Stimulated activated naive CD8-positive, alpha-beta T cell treated with anti-CD3 and anti-CD28 coated beads, Interleukin-15, Interleukin-2, amounts not matched to agents 100 ng/mL and 50 ng/mL, for 24 hours (primary cell): ENCODE measurements at regions not wholly inside any gene's neighbourhood (a gene's known extent, or its start where the extent isn't known, plus 50 kb on each side); places are given as distances from the start of the nearest gene placed in this dataset.

Source experiments
- H3K27ac Mint-ChIP-seq: one replicate; pipeline ENCODE4 v1.8.0; 2021; ENCODE audit warnings: mild to moderate bottlenecking, mixed read lengths
- H3K27me3 Mint-ChIP-seq: one replicate; pipeline ENCODE4 v1.8.0; 2021; ENCODE audit warnings: mixed read lengths
- H3K36me3 Mint-ChIP-seq: one replicate; pipeline ENCODE4 v1.8.0; 2021; ENCODE audit warnings: low read depth, mixed read lengths
- H3K4me1 Mint-ChIP-seq: one replicate; pipeline ENCODE4 v1.8.0; 2021; ENCODE audit warnings: low read depth, mixed read lengths
- H3K4me3 Mint-ChIP-seq: one replicate; pipeline ENCODE4 v1.8.0; 2021; ENCODE audit warnings: mild to moderate bottlenecking, mixed read lengths
- H3K9me3 Mint-ChIP-seq: one replicate; pipeline ENCODE4 v1.8.0; 2021; ENCODE audit warnings: mixed read lengths

- H3K9me3 Mint-ChIP-seq: no peaks in the 10 kb centered on the region
- H3K4me3 Mint-ChIP-seq: no peak overlapping the region
- H3K27me3 Mint-ChIP-seq: peaks cover 43% of the 10 kb centered on the region
These were observed 130.2 kb upstream of the DLX2 start for GRCh38 chr2:172232708-172233396.

GRCh38 chr2:172233987-172234715 is 131.5 kb upstream of the DLX2 start:
- Mint-ChIP-seq H3K9me3 (no peaks in the 10 kb centered on the region), H3K27ac (no peak overlapping the region), H3K4me1 (peaks cover 15% of the 10 kb centered on the region), H3K4me3 (peak overlapping the region; percentile 80), H3K36me3 (no peaks in the 10 kb centered on the region), H3K27me3 (peaks cover 46% of the 10 kb centered on the region)

More at GRCh38 chr2:172232708-172233396, 130.2 kb upstream of the DLX2 start:
- no peaks in the 10 kb centered on the region for H3K36me3 Mint-ChIP-seq
- H3K4me1 Mint-ChIP-seq: peaks cover 15% of the 10 kb centered on the region
- H3K27ac Mint-ChIP-seq: no peak overlapping the region

GRCh38 chr2:172234716-172235691 is 132.3 kb upstream of the DLX2 start:
- peak overlapping the region; percentile 80 for H3K4me3 Mint-ChIP-seq
- H3K36me3 Mint-ChIP-seq: no peaks in the 10 kb centered on the region
- peaks cover 15% of the 10 kb centered on the region for H3K4me1 Mint-ChIP-seq
- peaks cover 46% of the 10 kb centered on the region for H3K27me3 Mint-ChIP-seq
- no peak overlapping the region for H3K27ac Mint-ChIP-seq
- no peaks in the 10 kb centered on the region for H3K9me3 Mint-ChIP-seq

- Mint-ChIP-seq H3K36me3 (no peaks in the 10 kb centered on the region), H3K9me3 (no peaks in the 10 kb centered on the region), H3K4me3 (no peak overlapping the region), H3K27ac (no peak overlapping the region), H3K4me1 (peaks cover 6% of the 10 kb centered on the region), H3K27me3 (peaks cover 25% of the 10 kb centered on the region)
These were observed 137.4 kb upstream of the DLX2 start for GRCh38 chr2:172239944-172240590.

- Mint-ChIP-seq H3K27ac (no peak overlapping the region), H3K9me3 (no peaks in the 10 kb centered on the region), H3K4me1 (no peaks in the 10 kb centered on the region), H3K4me3 (no peak overlapping the region), H3K27me3 (peaks cover 14% of the 10 kb centered on the region), H3K36me3 (no peaks in the 10 kb centered on the region)
These were observed 138.5 kb upstream of the DLX2 start for GRCh38 chr2:172241222-172241621.

- Mint-ChIP-seq H3K4me3 (no peak overlapping the region), H3K4me1 (peaks cover 9% of the 10 kb centered on the region), H3K27me3 (peaks cover 6% of the 10 kb centered on the region), H3K27ac (no peak overlapping the region), H3K9me3 (peaks cover 4% of the 10 kb centered on the region), H3K36me3 (no peaks in the 10 kb centered on the region)
These were observed 139.8 kb upstream of the DLX2 start for GRCh38 chr2:172242471-172242870.

- Mint-ChIP-seq H3K4me1 (peaks cover 9% of the 10 kb centered on the region), H3K36me3 (no peaks in the 10 kb centered on the region), H3K27ac (no peak overlapping the region), H3K27me3 (peaks cover 1% of the 10 kb centered on the region), H3K4me3 (no peak overlapping the region), H3K9me3 (peaks cover 4% of the 10 kb centered on the region)
These were observed 140.3 kb upstream of the DLX2 start for GRCh38 chr2:172242961-172243360.

- H3K4me3 Mint-ChIP-seq: no peak overlapping the region
- H3K27me3 Mint-ChIP-seq: no peaks in the 10 kb centered on the region
- peaks cover 4% of the 10 kb centered on the region for H3K9me3 Mint-ChIP-seq
These were observed 141.9 kb upstream of the DLX2 start for GRCh38 chr2:172244419-172245130.

GRCh38 chr2:172246649-172247048 is 143.9 kb upstream of the DLX2 start:
- Mint-ChIP-seq H3K27ac (no peak overlapping the region), H3K27me3 (no peaks in the 10 kb centered on the region), H3K4me3 (no peak overlapping the region), H3K36me3 (no peaks in the 10 kb centered on the region), H3K4me1 (peaks cover 31% of the 10 kb centered on the region), H3K9me3 (peaks cover 4% of the 10 kb centered on the region)

More at GRCh38 chr2:172244419-172245130, 141.9 kb upstream of the DLX2 start:
- H3K36me3 Mint-ChIP-seq: no peaks in the 10 kb centered on the region
- peaks cover 11% of the 10 kb centered on the region for H3K4me1 Mint-ChIP-seq
- H3K27ac Mint-ChIP-seq: no peak overlapping the region

GRCh38 chr2:172247203-172247602 is 144.5 kb upstream of the DLX2 start:
- H3K4me3 Mint-ChIP-seq: no peak overlapping the region
- H3K27ac Mint-ChIP-seq: no peak overlapping the region
- no peaks in the 10 kb centered on the region for H3K36me3 Mint-ChIP-seq
- H3K27me3 Mint-ChIP-seq: no peaks in the 10 kb centered on the region
- H3K4me1 Mint-ChIP-seq: peaks cover 34% of the 10 kb centered on the region
- H3K9me3 Mint-ChIP-seq: peaks cover 4% of the 10 kb centered on the region

GRCh38 chr2:172248381-172248780 is 145.7 kb upstream of the DLX2 start:
- peaks cover 6% of the 10 kb centered on the region for H3K9me3 Mint-ChIP-seq
- no peak overlapping the region for H3K27ac Mint-ChIP-seq
- no peak overlapping the region for H3K4me3 Mint-ChIP-seq
- no peaks in the 10 kb centered on the region for H3K27me3 Mint-ChIP-seq
- H3K36me3 Mint-ChIP-seq: no peaks in the 10 kb centered on the region
- peaks cover 45% of the 10 kb centered on the region for H3K4me1 Mint-ChIP-seq

- Mint-ChIP-seq H3K27ac (no peak overlapping the region), H3K27me3 (no peaks in the 10 kb centered on the region), H3K4me1 (peaks cover 49% of the 10 kb centered on the region), H3K4me3 (no peak overlapping the region), H3K9me3 (peaks cover 7% of the 10 kb centered on the region), H3K36me3 (no peaks in the 10 kb centered on the region)
These were observed 146.1 kb upstream of the DLX2 start for GRCh38 chr2:172248785-172249187.

GRCh38 chr2:172249334-172249733 is 146.6 kb upstream of the DLX2 start:
- peaks cover 55% of the 10 kb centered on the region for H3K4me1 Mint-ChIP-seq

GRCh38 chr2:172249986-172250385 is 147.3 kb upstream of the DLX2 start:
- Mint-ChIP-seq H3K9me3 (peaks cover 7% of the 10 kb centered on the region), H3K27me3 (no peaks in the 10 kb centered on the region), H3K4me3 (no peak overlapping the region), H3K27ac (no peak overlapping the region), H3K36me3 (no peaks in the 10 kb centered on the region), H3K4me1 (peaks cover 55% of the 10 kb centered on the region)

More at GRCh38 chr2:172249334-172249733, 146.6 kb upstream of the DLX2 start:
- peaks cover 7% of the 10 kb centered on the region for H3K9me3 Mint-ChIP-seq
- no peaks in the 10 kb centered on the region for H3K36me3 Mint-ChIP-seq
- no peak overlapping the region for H3K4me3 Mint-ChIP-seq
- H3K27me3 Mint-ChIP-seq: no peaks in the 10 kb centered on the region
- no peak overlapping the region for H3K27ac Mint-ChIP-seq
